Fibroblast of upper back skin (primary cell): ENCODE measurements at regions not wholly inside any gene's neighbourhood (a gene's known extent, or its start where the extent isn't known, plus 50 kb on each side); places are given as distances from the start of the nearest gene placed in this dataset.
A peak's percentile ranks its signal among the peaks of the same experiment; 100 is the strongest.

Experiments used
- DNase-seq: peaks from one replicate; pipeline ENCODE4 v3.0.0-alpha.2; 2013

DNA sequence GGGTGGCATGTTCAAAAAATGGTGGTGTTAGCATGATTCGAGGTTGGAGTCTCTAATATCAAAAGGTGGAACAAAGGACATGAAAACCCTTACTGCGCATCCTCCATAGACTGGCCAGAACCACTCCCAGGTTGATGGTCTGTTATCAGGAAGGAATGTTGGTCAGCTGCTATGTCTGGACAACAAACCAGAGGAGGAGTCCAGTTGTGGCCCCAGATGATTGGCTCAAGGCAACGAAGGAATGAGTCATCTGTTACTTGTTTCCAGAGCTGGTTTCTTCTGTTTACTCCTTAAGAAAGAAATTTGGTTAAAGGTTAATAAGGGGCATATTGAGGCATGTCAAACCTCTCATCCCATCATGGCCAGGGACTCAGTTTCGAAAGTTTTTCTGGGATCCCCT lies 56.8 kb upstream of the GRIA4 start:
- DNase-seq, result no peak

DNA sequence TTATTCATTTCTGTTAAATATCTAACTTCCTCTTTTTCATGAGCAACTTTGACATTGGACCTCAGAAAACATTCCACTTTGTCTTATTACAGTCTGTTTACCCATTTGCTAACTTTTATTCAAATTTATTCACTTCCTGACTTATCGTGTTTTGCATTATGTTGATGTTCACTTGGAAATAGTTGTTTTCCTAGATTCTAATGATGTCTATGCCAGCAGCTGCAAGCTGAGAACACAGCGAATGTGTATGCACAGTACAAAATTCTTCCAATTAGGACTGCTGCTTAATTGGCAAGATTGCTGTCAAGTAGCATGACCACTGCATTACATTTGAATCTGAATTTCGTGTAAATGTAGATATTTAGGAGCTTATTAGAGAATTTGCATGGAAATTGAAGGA lies 61.5 kb upstream of the GRIA4 start:
- no peak for DNase-seq

DNA sequence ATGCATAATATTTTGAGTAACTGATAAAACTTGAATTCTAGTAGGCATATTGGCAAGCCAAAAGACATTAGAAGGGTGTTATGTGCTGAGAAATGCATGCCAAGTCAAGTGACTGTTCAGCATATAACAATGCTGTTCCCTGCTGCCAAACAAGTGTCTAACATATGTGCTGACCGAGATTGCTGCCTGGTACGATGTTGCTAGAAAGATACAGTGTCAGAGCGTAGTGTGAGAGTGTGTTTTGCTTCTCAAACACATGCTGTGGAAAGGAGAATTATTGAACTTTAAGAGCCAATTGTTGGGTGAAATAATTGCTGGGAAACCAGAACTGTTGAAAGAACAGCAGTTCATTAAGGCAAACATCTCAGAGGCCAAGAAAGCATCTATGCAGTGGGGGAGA lies 71.3 kb upstream of the GRIA4 start:
- no peak for DNase-seq

DNA sequence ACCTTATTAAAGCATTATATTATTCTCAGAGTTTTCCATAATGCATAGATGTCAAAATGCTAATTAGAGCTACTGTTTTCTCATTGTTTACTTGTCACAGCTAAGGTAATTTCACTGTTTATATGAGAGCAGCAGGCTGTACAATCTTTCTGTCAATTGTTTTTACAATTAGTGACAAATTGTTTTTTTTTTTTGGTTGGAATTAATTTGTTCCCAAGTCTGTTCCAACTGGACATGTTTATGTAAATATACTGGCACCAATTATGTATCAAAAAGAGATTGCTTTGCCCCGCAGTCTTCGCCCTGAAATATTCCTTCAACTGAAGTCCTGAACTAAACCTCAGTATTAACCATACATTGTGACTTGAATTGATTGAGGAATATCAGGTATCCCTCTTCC lies 72.3 kb upstream of the GRIA4 start:
- DNase-seq, result no peak

DNA sequence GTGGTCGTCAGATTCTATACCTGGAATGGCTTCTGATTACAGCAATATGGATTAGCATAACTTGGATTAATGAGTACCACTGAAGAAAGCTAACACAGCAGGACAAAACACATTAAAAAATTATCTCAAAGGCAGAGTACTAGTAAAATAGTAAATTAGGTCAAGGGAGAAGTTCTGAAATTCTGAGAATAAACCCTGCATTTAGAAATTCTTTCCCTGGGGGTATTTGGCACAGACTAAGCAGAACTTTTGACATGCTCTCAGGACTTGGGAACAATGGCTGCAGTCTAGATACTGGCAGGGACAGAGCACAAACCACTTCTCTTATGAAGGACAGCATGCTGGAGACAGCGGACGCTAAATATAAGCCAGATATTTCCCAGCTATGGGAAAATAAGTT lies 85.6 kb upstream of the GRIA4 start:
- no peak for DNase-seq

DNA sequence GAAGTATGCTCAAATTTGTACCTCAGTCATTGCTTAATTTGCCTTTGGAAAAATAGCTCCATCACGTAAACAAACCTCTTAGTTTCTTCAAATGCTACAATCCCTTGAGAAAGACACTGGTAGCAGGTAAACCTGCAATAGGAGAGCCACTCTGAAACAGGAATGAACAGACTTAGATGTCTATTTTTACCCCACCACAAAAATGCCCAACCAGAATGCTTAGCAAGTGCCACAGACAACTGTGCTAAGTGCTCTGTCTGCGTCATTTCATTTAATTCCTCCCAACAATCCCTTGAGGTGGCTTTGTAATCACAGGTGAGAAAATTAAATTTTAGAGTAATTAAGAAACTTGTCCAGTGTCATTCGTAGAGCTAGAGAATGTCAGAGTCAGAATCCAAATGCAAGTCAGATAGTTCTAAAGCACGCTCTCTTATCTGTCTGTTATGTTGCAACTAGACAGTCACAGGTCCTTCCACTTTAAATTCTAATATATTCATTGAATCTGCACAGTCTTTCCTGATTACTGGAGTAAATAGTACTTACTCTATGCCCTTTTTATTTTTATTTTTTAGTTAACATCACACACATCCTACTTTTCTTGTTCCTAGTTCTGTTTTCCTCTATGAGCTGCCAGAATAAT lies 89.0 kb upstream of the GRIA4 start:
- no peak for DNase-seq

DNA sequence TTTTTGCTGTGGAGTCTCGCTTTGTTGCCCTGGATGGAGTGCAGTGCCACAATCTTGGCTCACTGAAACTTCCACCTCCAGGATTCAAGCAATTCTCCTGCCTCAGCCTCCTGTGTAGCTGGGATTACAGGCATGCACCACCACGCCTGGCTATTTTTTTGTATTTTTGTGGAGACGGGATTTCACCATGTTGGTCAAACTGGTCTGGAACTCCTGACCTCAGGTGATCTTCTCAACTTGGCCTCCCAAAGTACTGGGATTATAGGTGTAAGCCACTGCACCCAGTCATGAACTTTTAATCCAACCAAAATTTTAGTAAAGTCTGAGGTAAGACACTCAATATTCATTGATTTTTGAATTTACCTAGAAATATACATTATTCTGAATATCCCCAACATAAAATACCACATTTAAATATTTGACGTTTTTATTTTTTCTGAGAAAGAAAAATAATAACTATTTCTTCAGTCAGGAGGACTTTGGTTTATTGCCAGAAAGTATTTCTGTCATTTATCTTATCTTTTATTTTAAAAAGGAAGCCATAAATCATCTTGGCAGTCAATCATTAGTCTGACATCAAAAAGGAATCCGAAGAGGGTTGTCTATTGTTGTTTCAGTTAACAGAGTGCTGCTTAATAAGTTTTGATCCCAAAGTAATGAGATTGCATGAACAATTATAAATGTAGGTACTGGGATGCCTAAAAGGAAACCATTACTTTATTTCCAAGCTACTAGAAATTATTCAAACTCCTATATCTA lies 102.2 kb upstream of the GRIA4 start:
- DNase-seq, result no peak

DNA sequence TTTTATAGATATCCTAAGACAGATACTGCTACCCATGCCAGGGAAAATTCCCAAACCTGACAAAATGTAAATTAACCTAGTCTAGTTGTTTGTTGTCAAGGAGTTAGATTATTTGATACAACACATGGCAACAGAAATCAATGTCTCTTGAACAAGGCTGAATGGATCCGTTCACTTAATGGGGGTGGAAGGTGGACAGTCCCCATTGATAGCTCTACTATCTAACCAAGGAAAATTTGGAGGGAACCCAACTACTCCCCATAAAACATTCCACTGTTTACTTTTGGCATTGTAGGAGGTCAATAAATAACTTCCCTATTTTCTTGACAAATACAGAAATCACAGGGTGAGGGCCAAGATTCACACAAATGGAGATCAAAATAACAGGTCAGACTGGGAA lies 117.9 kb upstream of the GRIA4 start:
- no peak for DNase-seq

DNA sequence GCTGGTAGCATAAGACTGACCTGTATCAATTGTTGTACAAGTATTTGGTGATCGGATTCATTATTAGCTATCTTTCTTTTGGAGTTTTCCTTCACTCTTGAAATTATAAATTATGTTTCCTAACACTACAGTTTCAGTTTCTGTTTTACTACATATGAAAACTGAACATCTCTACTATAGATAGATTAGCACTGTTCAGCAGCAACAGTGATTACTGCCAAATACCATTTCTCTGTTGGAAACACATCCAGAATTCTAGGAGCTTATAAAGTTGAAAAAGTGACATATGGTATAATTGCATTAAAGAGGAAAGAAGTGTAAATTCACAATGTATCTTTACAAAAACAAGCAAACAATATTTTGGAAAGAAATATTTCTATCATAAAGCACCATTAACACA lies 118.5 kb upstream of the GRIA4 start:
- DNase-seq, result no peak

DNA sequence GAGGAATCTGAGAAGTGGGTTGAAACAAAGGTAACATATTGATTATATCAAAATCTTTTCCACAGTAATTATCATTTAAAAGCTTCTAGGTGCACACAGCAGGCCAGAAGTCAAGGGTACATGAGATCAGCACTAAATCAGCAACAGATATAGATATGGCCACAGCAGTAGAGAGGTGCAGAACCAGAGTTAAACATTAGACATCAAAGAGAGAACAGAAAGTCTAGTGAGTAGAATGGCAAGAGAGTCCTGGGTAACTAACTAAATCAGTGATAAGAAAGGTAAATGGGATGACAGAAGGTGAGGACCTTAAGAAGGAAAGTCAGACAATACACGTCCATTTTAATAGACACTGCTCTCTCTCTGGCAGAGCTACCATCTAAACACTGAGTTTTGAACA lies 119.5 kb upstream of the GRIA4 start:
- no peak for DNase-seq

DNA sequence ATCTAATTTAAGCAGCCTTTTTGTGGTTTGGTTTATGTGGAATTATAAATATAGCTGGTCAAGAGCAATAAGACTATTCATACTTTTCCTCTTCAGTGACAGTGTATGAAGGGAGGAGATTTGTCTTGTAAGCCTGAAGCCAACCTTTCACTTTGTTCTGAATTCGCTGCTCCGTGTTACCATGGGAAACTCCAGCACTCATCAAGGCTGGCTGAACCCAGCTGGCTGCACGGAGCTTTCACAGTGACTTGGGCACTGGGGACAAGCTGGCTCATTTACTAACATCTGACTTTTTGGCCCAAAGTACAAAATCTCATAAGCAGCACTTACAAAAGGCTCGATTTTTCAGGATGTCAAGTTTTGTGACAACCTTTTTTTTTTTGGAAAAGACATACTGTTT lies 120.4 kb upstream of the GRIA4 start:
- no peak for DNase-seq

DNA sequence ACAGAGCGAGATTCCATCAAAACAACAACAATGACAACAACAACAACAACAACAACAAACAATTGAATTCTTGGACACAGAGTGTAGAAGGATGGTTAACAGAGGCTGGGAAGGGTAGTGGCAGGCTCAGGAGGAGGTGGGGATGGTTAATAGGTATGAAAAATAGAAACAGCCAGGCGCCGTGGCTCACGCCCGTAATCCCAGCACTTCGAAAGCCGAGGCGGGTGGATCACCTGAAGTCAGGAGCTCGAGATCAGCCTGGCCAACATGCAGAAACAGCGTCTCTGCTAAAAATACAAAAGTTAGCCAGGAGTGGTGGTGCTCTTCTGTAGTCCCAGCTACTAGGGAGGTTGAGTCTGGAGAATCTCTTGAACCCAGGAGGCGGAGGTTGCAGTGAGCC lies 122.9 kb upstream of the GRIA4 start:
- DNase-seq, result no peak

DNA sequence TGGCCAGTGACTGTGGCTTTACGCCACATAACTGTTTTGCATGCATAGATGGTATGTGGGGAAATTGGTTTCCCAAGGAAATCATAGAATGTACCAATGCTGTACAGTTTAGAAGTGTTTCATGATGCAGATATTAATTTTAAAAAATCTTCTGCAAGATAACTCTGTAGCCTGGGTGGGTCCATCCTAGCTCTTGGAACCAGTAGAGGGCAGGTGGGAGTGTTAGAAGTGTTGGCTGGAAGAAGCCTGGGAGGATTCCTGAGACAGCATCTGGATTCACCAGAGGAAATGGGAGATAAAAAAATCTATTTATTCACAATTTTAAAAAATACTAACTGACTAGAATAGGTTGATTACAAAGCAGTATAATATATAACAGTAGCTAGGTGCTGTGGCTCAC lies 139.9 kb upstream of the GRIA4 start:
- DNase-seq, result no peak

DNA sequence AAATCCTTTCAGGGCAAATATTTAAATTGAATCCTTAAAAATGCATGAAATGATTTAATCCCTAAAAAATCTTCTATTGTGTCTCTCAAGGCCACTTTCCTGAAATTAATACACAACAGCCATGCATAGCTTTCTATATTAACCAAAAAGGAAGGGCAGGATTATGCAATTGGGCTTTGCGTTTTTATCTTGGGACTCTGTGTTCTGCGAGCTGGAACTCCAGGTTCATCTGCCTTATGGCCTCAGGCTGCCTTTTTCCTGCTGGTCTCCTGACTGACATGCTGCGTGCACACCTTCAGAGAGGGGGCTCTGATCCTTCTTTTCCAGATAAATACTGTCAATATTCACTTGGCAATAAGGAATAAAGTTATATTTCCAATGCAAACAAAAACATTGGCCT lies 141.7 kb upstream of the GRIA4 start:
- DNase-seq, result no peak

DNA sequence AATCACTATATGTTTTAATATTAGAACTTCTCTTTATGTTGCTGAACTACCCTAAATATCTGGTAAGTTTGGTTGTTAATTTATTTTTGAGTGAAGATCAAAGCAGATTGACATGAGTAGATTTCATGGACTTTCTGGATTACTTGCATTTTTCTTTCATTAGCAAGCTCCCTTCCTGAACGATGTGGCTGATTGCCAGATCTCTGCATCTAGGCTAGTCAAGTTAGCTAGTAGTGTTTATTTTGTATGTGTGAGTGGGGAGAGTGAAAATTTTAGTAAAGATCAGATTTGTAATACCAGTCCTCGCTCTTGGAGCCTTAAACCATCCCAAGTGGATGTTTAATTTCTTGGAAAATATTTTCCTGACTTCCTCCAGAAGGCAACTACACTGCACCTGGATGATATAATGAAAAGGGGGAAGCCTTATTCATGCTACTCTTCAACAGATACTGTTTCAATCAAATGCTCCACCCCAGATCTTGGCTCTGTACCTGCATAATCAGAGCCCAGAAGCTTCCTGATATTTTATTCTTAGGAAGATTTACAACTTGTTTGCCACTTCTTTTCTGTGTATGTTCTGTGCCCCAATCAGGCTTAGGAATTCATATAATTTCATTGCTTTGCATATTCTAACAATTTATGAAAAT lies 143.2 kb upstream of the GRIA4 start:
- DNase-seq, result peak; percentile 70

DNA sequence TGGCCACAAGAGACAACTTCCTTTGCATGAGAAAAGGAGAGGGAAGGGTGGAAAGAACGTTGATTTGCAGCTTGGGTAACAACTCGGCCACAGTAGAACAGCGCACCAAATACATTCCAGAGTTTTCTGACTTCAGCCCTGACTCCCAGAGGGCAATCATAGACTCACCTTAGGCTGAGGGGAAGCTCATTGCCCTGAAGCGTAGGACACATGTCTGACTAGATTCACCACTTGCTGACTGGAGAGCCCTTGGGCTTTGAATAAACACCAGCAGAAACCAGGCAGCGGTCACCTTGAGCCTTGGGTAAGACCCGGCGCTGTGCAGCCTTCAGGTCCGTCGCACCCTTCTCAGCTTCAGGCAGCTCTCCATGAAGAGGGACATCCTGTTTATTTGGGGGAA lies 151.8 kb upstream of the GRIA4 start:
- DNase-seq, result no peak

DNA sequence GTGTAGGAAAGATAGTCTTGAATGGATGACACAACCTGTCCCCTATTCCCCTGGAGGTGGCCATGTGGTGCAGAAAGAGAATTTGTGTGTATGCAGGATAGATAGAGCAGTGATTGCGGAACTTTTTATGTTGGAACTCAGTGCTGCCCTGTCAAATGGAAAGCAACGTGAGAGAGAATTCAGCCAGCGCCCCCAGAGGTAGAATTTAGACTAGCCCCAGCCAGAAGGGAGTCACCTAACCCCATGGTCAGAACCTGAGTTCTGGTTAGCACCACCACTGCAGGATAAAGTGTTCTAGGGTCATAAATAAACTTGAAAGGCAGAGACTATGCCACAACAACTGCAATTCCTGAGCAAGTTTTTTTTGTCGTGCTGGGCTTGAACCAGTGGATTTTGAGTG lies 152.9 kb upstream of the GRIA4 start:
- DNase-seq, result no peak

DNA sequence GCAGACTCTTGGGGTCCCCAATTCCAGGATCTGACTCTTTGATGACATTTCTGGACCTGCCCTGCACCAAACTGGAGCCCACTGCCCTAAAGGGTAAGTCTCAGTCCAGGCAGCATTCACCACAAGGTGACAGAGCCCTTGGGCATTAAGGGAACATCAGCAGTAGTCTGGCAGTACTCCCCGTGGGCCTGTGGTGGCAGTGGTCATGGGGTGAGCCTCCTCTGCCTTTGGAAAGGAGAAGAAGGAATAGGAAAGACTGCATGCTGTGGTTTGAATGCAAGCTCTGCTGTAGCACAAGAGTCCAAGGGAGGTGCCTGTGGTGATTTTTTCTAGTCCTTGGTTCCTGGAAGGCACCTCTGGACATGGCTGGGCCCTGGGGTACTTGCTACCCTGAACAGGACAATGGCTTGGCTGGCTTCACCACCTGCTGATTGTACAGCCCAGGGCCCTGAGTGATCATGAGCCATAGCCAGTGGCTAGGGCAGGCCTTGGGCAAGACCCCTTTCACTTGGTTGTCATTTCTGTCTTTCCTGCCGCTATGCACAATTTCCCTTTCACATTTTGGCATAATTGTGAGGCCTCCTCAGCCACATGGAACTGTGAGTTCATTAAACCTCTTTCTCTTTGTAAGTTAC lies 160.7 kb upstream of the GRIA4 start:
- DNase-seq, result no peak

DNA sequence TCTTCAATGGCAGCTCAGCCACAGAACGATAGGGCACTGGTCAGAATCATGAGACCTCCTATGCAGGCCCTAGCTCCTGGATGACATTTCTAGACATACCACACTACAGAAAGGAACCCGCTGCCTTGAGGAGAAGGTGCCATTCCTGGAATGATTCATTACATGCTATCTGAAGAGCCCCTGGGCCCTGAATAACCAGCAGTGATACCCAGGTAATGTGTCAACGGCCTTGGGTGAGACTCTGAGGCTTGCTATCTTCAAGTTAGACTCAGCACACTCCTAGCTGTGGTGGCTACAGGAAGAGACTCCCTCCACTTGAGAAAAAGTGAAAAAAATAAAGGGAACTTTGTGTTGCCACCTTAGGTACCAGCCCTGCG lies 161.2 kb upstream of the GRIA4 start:
- DNase-seq, result no peak

DNA sequence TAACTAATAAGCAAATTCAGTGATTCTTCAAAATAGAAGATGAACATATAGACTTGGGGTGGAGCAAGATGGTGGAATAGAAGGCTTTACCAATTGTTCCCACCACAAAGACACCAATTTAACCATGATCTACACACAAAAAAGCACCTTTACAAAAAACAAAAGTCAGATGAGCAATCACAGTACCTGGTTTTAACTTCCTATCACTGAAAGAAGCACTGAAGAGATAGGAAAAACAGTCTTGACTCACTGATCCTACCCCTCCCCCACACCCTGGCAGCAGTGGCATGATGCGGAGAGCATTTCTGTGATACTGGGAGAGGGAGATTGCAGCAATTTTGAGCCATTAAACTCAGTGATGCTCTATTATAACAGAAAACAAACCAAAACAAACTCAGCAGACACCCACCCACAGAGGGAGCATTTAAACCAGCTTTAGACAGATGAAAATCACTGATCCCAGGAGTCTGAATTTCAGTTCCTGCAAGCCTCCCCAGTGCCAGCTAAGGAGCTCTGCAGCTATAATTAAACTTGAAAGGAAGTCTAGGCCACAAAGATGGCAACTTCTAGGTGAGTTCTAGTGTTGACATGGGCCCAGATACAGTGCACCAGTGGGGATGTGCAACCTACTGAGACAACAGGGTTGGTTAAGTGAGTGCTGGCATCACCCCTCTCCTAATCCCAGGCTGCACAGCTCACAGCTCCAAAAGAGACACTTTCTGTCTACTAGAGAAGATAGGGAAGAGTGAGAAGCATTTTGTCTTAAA lies 161.8 kb upstream of the GRIA4 start:
- no peak for DNase-seq

DNA sequence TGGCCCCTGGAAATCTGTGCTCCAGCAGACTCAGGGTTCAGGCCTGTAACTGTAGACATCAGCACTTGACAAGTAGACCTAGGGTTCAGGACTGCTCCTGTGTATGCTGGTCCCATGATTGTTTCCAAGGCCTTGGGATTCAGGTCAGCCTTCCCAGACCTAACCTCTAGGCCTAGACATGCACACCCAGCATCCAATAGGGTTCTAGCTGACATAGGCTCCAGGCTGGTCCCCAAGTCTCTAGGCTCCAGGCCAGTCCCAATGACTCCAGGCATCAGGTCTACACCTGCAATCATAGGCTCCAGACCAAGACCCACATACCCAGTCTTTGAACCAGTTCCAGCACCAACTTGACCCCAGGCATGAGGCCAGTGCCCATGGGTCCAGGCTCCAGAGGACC lies 166.2 kb upstream of the GRIA4 start:
- no peak for DNase-seq

DNA sequence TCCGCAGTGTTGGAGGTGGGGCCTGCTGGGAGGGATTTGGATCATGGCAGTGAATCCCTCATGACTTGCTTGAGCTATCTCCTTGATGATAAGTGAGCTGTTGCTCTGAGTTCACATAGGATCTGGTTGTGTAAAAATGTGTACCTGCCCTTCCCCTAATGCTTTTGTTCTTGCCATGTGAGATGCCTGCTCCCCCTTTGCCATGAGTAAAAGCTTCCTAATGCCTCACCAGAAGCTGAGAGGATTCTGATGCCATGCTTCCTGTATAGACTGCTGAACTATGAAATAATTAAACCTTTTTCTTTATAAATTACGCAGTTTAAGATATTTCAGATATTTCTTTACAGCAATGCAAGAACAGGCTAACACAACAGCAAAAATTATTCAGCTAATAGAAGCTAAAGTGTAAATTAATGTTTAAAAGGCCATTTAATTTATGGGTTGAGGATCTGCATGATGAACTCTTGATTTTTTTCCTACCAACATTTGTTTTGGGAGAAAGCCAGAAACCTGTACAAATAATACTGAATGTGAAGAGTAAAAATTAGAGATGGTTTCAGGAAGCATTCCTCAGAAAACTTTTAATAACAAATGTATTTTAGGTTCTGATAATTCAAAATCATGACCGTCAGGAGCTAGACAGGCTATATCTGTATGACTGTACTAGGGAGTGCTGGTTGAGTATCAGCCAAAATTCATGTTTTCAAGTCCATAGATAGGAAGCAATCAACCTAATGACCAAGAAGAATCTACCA lies 177.5 kb upstream of the GRIA4 start:
- no peak for DNase-seq
